ENCODE measurements at regions not wholly inside any gene's neighbourhood (a gene's known extent, or its start where the extent isn't known, plus 50 kb on each side); places are given as distances from the start of the nearest gene placed in this dataset.

DNA sequence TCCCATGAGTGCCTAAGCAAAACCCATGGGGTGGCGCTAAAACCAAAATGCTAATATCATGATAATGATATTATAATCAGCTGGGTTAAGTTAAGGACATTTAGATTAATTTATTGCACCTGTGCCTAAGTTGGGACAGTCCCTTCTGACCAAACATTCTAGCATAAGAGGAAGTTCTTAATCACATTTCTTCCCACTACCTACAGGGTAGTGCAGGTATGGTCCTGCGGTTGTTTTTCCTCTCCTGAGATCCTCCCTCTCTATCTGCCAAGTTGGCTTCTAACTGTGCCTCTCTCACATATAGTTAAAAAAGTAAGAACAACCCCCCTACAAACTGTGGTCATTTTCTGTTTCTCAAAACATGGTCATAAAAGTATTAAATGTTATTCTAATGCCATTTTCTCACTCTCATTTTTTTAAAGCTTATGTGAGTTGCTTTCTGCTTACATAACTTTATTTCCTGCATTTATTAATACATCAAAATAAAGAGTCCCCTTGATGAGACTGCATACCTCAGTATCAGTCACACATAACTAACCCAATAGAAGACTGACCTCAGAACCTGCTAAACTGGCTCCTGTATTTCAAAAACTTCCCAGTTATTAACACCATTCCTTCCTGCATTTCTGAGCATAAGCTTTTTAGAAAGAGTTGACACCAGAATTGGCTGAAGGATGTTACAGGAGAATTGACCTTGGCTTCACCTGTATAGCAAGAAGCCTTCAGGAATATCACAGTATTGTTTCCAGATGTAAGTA lies 1332.5 kb downstream of the FSTL5 start (continued):
- TF ChIP-seq BRCA1 (IDR thresholded peaks at IDR 0.05; ENCODE audit: low read depth, low read length): no peak
- TF ChIP-seq, protein P1, sequence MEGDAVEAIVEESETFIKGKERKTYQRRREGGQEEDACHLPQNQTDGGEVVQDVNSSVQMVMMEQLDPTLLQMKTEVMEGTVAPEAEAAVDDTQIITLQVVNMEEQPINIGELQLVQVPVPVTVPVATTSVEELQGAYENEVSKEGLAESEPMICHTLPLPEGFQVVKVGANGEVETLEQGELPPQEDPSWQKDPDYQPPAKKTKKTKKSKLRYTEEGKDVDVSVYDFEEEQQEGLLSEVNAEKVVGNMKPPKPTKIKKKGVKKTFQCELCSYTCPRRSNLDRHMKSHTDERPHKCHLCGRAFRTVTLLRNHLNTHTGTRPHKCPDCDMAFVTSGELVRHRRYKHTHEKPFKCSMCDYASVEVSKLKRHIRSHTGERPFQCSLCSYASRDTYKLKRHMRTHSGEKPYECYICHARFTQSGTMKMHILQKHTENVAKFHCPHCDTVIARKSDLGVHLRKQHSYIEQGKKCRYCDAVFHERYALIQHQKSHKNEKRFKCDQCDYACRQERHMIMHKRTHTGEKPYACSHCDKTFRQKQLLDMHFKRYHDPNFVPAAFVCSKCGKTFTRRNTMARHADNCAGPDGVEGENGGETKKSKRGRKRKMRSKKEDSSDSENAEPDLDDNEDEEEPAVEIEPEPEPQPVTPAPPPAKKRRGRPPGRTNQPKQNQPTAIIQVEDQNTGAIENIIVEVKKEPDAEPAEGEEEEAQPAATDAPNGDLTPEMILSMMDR (IDR thresholded peaks at IDR 0.05 in 2 of 3, conservative IDR thresholded peaks at IDR 0.05 in 1 of 3; ENCODE audit: control insufficient read depth in 2 of 3, extremely low read depth in 1 of 3, insufficient read depth in 1 of 3, low read depth in 3 of 3, low read length in 3 of 3): no peak
- TF ChIP-seq, protein P2, sequence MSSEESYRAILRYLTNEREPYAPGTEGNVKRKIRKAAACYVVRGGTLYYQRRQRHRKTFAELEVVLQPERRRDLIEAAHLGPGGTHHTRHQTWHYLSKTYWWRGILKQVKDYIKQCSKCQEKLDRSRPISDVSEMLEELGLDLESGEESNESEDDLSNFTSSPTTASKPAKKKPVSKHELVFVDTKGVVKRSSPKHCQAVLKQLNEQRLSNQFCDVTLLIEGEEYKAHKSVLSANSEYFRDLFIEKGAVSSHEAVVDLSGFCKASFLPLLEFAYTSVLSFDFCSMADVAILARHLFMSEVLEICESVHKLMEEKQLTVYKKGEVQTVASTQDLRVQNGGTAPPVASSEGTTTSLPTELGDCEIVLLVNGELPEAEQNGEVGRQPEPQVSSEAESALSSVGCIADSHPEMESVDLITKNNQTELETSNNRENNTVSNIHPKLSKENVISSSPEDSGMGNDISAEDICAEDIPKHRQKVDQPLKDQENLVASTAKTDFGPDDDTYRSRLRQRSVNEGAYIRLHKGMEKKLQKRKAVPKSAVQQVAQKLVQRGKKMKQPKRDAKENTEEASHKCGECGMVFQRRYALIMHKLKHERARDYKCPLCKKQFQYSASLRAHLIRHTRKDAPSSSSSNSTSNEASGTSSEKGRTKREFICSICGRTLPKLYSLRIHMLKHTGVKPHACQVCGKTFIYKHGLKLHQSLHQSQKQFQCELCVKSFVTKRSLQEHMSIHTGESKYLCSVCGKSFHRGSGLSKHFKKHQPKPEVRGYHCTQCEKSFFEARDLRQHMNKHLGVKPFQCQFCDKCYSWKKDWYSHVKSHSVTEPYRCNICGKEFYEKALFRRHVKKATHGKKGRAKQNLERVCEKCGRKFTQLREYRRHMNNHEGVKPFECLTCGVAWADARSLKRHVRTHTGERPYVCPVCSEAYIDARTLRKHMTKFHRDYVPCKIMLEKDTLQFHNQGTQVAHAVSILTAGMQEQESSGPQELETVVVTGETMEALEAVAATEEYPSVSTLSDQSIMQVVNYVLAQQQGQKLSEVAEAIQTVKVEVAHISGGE (CRISPR knock-in tag; IDR thresholded peaks at IDR 0.05): no peak
- TF ChIP-seq NFIC (IDR thresholded peaks at IDR 0.05; ENCODE audit: low read depth, low read length): no peak
- no peak for TF ChIP-seq JUNB (IDR thresholded peaks at IDR 0.05)
- TF ChIP-seq PAX8 (IDR thresholded peaks at IDR 0.05): no peak
- TF ChIP-seq MTA2 (IDR thresholded peaks at IDR 0.05; ENCODE audit: low read depth): no peak
- no peak for TF ChIP-seq SMC3 (IDR thresholded peaks at IDR 0.05; ENCODE audit: borderline replicate concordance, low read length)
- TF ChIP-seq, protein P3, sequence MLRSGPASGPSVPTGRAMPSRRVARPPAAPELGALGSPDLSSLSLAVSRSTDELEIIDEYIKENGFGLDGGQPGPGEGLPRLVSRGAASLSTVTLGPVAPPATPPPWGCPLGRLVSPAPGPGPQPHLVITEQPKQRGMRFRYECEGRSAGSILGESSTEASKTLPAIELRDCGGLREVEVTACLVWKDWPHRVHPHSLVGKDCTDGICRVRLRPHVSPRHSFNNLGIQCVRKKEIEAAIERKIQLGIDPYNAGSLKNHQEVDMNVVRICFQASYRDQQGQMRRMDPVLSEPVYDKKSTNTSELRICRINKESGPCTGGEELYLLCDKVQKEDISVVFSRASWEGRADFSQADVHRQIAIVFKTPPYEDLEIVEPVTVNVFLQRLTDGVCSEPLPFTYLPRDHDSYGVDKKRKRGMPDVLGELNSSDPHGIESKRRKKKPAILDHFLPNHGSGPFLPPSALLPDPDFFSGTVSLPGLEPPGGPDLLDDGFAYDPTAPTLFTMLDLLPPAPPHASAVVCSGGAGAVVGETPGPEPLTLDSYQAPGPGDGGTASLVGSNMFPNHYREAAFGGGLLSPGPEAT (IDR thresholded peaks at IDR 0.05; ENCODE audit: low read depth): no peak
- no peak for TF ChIP-seq NFXL1 (IDR thresholded peaks at IDR 0.05; ENCODE audit: borderline replicate concordance)
